PC-3 (cell line): ENCODE measurements at regions not wholly inside any gene's neighbourhood (a gene's known extent, or its start where the extent isn't known, plus 50 kb on each side); places are given as distances from the start of the nearest gene placed in this dataset.

Source experiments
- ATAC-seq: fragments of 200-7000 bp; cut with Tn5 transposase; 2 replicates; pipeline ENCODE4 v1.9.1; 2020; ENCODE audit warnings: mild to moderate bottlenecking, moderate library complexity
- BruUV-seq: library from RNA; stranded (reverse); fragments of 400-500 nt; replicated peaks from 2 replicates; lab custom pipeline; 2021; lab: Mats Ljungman, UMichigan
- CTCF ChIA-PET: fragments of 300-600 bp; sonication (Branson Sonifier 250); formaldehyde crosslinking; loops from one replicate; lab custom pipeline; 2022; ENCODE audit warnings: antibody characterized with exemption; lab: Charles Lee
- POLR2A ChIA-PET: fragments of 300-600 bp; sonication (Branson Sonifier 250); formaldehyde crosslinking; loops from one replicate; lab custom pipeline; 2022; ENCODE audit warnings: antibody characterized with exemption; ENCODE audit not compliant: unreplicated experiment; lab: Charles Lee
- DNase-seq: peaks from one replicate; pipeline ENCODE4 v3.0.0-alpha.2; 2015
- H2AFZ ChIP-seq: fragments of 300-600 bp; sonication (generic); 2 replicates; pipeline ENCODE4 v1.6.0; 2016; ENCODE audit warnings: antibody characterized with exemption, low read length
- H3F3A ChIP-seq: fragments of 300-600 bp; sonication (generic); one replicate; pipeline ENCODE4 v1.6.0; 2017; ENCODE audit warnings: antibody characterized with exemption, low read length, control low read depth, mild to moderate bottlenecking; ENCODE audit not compliant: unreplicated experiment
- H3K27ac ChIP-seq: fragments of 300-600 bp; sonication (generic); 2 replicates; pipeline ENCODE4 v1.5.1; 2016; ENCODE audit warnings: mild to moderate bottlenecking, low read length
- H3K27me3 ChIP-seq: fragments of 300-600 bp; sonication (generic); 2 replicates; pipeline ENCODE4 v1.6.1; 2016; ENCODE audit warnings: low read length, mixed read lengths
- H3K36me3 ChIP-seq: fragments of 300-600 bp; sonication (generic); 2 replicates; pipeline ENCODE4 v1.6.1; 2016; ENCODE audit warnings: low read depth, mixed run types, low read length, mixed read lengths
- H3K4me1 ChIP-seq: fragments of 300-600 bp; sonication (generic); 2 replicates; pipeline ENCODE4 v1.5.1; 2016; ENCODE audit warnings: low read length; ENCODE audit not compliant: insufficient read depth
- H3K4me2 ChIP-seq: fragments of 300-600 bp; sonication (generic); 2 replicates; pipeline ENCODE4 v1.6.0; 2016; ENCODE audit warnings: low read length
- H3K4me3 ChIP-seq: fragments of 300-600 bp; sonication (generic); 2 replicates; pipeline ENCODE4 v1.5.1; 2016; ENCODE audit warnings: mild to moderate bottlenecking, low read length, mixed read lengths
- H3K79me2 ChIP-seq: fragments of 300-600 bp; sonication (generic); 2 replicates; pipeline ENCODE4 v1.6.1; 2017; ENCODE audit warnings: low read length, mixed read lengths
- H3K9ac ChIP-seq: fragments of 300-600 bp; sonication (generic); 2 replicates; pipeline ENCODE4 v1.6.0; 2016; ENCODE audit warnings: mild to moderate bottlenecking, low read length
- H3K9me2 ChIP-seq: fragments of 300-600 bp; sonication (generic); replicated peaks from 2 replicates; pipeline ENCODE4 v1.6.1; 2016; ENCODE audit warnings: mixed run types, low read length, mixed read lengths
- H3K9me3 ChIP-seq: fragments of 300-600 bp; sonication (generic); 2 replicates; pipeline ENCODE4 v1.6.1; 2016; ENCODE audit warnings: low read length, mixed read lengths
- H4K20me1 ChIP-seq: fragments of 300-600 bp; sonication (generic); 2 replicates; pipeline ENCODE4 v1.6.1; 2016; ENCODE audit warnings: low read length, mixed read lengths
- EZH2 ChIP-seq: fragments of 300-600 bp; sonication (generic); IDR thresholded peaks from one replicate; pipeline ENCODE4 v1.6.1; 2017; ENCODE audit warnings: antibody characterized with exemption, mild to moderate bottlenecking, low read length; ENCODE audit not compliant: unreplicated experiment
- EZH2phosphoT487 ChIP-seq: fragments of 300-600 bp; sonication (generic); IDR thresholded peaks from 2 replicates; pipeline ENCODE4 v1.6.1; 2018; ENCODE audit warnings: mild to moderate bottlenecking, antibody characterized with exemption, low read length, borderline replicate concordance
- intact Hi-C: fragments of 100-400 bp; cut with micrococcal nuclease; formaldehyde crosslinking; loops from 2 replicates; pipeline ENCODE4 v1.9.0; 2023
- TF ChIP-seq, protein P1 (sequence below): fragments of 300-600 bp; sonication (generic); conservative IDR thresholded peaks from 2 replicates; pipeline ENCODE4 v1.5.1; 2017; ENCODE audit warnings: antibody characterized with exemption, low read depth, mild to moderate bottlenecking, low read length

- H2AFZ ChIP-seq, result no peak overlapping the region
- intact Hi-C loops, result no loop called here
- H4K20me1 ChIP-seq, result no peaks in the 10 kb centered on the region
- H3K9me2 ChIP-seq, result no peaks in the 10 kb centered on the region
- 0 out of 2 replicates have a peak, but pooled peaks cover 9% of the 10 kb centered on the region for H3K27me3 ChIP-seq
- ATAC-seq (no peak), DNase-seq (no peak)
- ChIA-PET CTCF (no interaction called here), POLR2A (interaction anchor here (0.5 kb wide), 1 partner anchor 376 kb away, joined by 3 read pairs; no protein-coding TSS in a partner anchor)
- no peaks in the 10 kb centered on the region for H3K4me1 ChIP-seq
- no peaks in the 10 kb centered on the region for H3K79me2 ChIP-seq
- H3K9ac ChIP-seq, result no peak overlapping the region
- BruUV-seq, result no TSS peak
- H3K27ac ChIP-seq, result no peak overlapping the region
- no peak overlapping the region for H3K4me3 ChIP-seq
- H3K36me3 ChIP-seq, result no peaks in the 10 kb centered on the region
- H3K4me2 ChIP-seq, result no peak overlapping the region
- TF ChIP-seq, protein P1, sequence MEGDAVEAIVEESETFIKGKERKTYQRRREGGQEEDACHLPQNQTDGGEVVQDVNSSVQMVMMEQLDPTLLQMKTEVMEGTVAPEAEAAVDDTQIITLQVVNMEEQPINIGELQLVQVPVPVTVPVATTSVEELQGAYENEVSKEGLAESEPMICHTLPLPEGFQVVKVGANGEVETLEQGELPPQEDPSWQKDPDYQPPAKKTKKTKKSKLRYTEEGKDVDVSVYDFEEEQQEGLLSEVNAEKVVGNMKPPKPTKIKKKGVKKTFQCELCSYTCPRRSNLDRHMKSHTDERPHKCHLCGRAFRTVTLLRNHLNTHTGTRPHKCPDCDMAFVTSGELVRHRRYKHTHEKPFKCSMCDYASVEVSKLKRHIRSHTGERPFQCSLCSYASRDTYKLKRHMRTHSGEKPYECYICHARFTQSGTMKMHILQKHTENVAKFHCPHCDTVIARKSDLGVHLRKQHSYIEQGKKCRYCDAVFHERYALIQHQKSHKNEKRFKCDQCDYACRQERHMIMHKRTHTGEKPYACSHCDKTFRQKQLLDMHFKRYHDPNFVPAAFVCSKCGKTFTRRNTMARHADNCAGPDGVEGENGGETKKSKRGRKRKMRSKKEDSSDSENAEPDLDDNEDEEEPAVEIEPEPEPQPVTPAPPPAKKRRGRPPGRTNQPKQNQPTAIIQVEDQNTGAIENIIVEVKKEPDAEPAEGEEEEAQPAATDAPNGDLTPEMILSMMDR, result no peak
- no peak for TF ChIP-seq EZH2phosphoT487
- no peak for TF ChIP-seq EZH2
- H3F3A ChIP-seq, result no peaks in the 10 kb centered on the region
- no peaks in the 10 kb centered on the region for H3K9me3 ChIP-seq
Measured at GRCh38 chr7:106400923-106401322, 116.1 kb upstream of the NAMPT start.

DNA sequence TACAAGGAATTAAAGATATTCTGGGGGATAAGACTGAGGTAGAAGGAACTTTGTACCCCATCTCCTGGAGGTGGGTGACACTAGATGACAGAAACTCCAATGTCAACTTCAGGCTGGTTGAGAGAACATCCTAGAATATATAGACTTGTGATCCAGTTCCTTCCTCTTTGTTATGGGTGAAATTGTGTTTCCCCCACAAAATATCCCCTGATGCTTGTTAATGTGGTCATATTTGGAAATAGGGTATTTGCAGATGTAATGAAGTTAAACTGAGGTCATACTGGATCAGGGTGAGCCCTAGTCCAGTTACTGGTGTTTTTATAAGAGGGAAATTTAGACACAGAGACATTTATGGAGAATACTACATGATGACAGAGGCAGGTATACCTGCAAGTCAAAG is 114.0 kb upstream of the NAMPT start:
- POLR2A ChIA-PET, result no interaction called here

DNA sequence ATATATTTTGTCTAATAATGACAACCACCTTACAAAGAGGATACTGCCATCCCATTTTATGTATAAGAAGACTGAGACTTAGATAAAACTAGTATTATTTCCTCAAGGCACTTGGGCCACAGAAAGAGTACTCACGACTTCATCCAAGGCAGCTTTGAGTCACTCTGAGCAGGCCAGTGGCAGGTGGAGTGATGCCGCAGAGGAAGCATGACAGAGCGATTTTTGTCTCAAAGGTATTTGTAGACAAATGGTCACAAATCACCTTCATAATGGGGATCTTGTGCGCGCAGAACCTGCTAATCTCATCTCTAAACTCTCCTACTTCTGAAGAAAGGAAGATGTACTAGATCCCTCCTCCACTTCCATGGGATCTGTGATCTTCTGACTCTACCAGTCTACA is 113.2 kb upstream of the NAMPT start:
- intact Hi-C loops, result no loop called here

More for the DNA sequence above, 114.0 kb upstream of the NAMPT start:
- Histone ChIP-seq H4K20me1 (no peaks in the 10 kb centered on the region), H3K9me3 (no peaks in the 10 kb centered on the region), H3K27ac (no peak overlapping the region), H3F3A (no peaks in the 10 kb centered on the region), H3K36me3 (no peaks in the 10 kb centered on the region), H3K4me3 (no peak overlapping the region), H3K4me1 (no peaks in the 10 kb centered on the region), H2AFZ (no peak overlapping the region), H3K9ac (no peak overlapping the region), H3K27me3 (0 out of 2 replicates have a peak, but pooled peaks cover 9% of the 10 kb centered on the region), H3K79me2 (no peaks in the 10 kb centered on the region), H3K4me2 (no peak overlapping the region), H3K9me2 (no peaks in the 10 kb centered on the region)
- no TSS peak for BruUV-seq
- DNase-seq, result no peak
- no peak for ATAC-seq
- CTCF ChIA-PET, result no interaction called here
- intact Hi-C loops, result no loop called here
- no peak for TF ChIP-seq EZH2
- no peak for TF ChIP-seq EZH2phosphoT487
- TF ChIP-seq, protein P1, result no peak

More for the DNA sequence above, 113.2 kb upstream of the NAMPT start:
- no peaks in the 10 kb centered on the region for H4K20me1 ChIP-seq
- TF ChIP-seq, protein P1, result no peak
- TF ChIP-seq EZH2 (no peak), EZH2phosphoT487 (no peak)
- H3K9ac ChIP-seq, result no peak overlapping the region
- H3K4me1 ChIP-seq, result peaks cover under 1% of the 10 kb centered on the region; the same call in 1 of the 2 replicates
- no peak overlapping the region for H2AFZ ChIP-seq
- ChIA-PET CTCF (no interaction called here), POLR2A (no interaction called here)
- no peaks in the 10 kb centered on the region for H3F3A ChIP-seq
- DNase-seq, result no peak
- no peaks in the 10 kb centered on the region for H3K79me2 ChIP-seq
- H3K9me3 ChIP-seq, result no peaks in the 10 kb centered on the region
- H3K27ac ChIP-seq, result no peak overlapping the region
- H3K4me3 ChIP-seq, result no peak overlapping the region
- no peaks in the 10 kb centered on the region for H3K36me3 ChIP-seq
- H3K27me3 ChIP-seq, result 0 out of 2 replicates have a peak, but pooled peaks cover 9% of the 10 kb centered on the region
- BruUV-seq, result no TSS peak
- no peaks in the 10 kb centered on the region for H3K9me2 ChIP-seq
- no peak for ATAC-seq
- no peak overlapping the region for H3K4me2 ChIP-seq
